ENCODE measurements at regions not wholly inside any gene's neighbourhood (a gene's known extent, or its start where the extent isn't known, plus 50 kb on each side); places are given as distances from the start of the nearest gene placed in this dataset.

DNA sequence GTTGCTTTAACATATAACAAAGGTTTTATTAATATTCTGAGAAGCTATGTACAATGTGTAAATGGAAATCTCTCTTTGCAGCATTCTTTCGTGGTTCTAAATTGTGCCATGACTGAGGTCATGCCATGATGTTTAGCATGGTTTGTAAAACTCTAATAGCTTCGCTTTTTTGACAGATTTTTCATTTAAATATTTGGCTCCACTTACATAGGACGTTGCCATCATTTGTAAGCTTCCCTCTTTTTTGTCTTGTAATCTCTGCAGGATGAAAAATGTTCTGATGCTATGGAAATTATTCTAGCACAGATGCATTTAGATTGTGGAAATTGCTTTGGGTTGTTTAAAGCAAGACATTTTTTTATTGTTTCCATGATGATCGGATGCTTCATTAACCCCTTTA lies 1054.8 kb downstream of the MAT2B start:
- TF ChIP-seq ZNF569 (CRISPR knock-in tag; IDR thresholded peaks at IDR 0.05; ENCODE audit: borderline replicate concordance): no peak
- TF ChIP-seq, protein P1, sequence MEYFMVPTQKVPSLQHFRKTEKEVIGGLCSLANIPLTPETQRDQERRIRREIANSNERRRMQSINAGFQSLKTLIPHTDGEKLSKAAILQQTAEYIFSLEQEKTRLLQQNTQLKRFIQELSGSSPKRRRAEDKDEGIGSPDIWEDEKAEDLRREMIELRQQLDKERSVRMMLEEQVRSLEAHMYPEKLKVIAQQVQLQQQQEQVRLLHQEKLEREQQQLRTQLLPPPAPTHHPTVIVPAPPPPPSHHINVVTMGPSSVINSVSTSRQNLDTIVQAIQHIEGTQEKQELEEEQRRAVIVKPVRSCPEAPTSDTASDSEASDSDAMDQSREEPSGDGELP (IDR thresholded peaks at IDR 0.05; ENCODE audit: borderline replicate concordance, low read depth): no peak
- TF ChIP-seq ZNF749 (CRISPR knock-in tag; IDR thresholded peaks at IDR 0.05; ENCODE audit: borderline replicate concordance): no peak
- TF ChIP-seq, protein P2, sequence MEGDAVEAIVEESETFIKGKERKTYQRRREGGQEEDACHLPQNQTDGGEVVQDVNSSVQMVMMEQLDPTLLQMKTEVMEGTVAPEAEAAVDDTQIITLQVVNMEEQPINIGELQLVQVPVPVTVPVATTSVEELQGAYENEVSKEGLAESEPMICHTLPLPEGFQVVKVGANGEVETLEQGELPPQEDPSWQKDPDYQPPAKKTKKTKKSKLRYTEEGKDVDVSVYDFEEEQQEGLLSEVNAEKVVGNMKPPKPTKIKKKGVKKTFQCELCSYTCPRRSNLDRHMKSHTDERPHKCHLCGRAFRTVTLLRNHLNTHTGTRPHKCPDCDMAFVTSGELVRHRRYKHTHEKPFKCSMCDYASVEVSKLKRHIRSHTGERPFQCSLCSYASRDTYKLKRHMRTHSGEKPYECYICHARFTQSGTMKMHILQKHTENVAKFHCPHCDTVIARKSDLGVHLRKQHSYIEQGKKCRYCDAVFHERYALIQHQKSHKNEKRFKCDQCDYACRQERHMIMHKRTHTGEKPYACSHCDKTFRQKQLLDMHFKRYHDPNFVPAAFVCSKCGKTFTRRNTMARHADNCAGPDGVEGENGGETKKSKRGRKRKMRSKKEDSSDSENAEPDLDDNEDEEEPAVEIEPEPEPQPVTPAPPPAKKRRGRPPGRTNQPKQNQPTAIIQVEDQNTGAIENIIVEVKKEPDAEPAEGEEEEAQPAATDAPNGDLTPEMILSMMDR (CRISPR knock-in tag; IDR thresholded peaks at IDR 0.05): no peak
- TF ChIP-seq ZNF747 (CRISPR knock-in tag; IDR thresholded peaks at IDR 0.05; ENCODE audit: borderline replicate concordance): no peak
- TF ChIP-seq CEBPB (IDR thresholded peaks at IDR 0.05; ENCODE audit: borderline replicate concordance, low read depth, low read length): no peak
